ENCODE measurements at regions not wholly inside any gene's neighbourhood (a gene's known extent, or its start where the extent isn't known, plus 50 kb on each side); places are given as distances from the start of the nearest gene placed in this dataset.

GRCh38 chr6:98576791-98577190 is 257.6 kb upstream of the POU3F2 start:
- no peak for FAIRE-seq

- FAIRE-seq, result no peak
Measured at GRCh38 chr6:98578016-98578415, 256.4 kb upstream of the POU3F2 start.

GRCh38 chr6:98579079-98579478 is 255.3 kb upstream of the POU3F2 start:
- no peak for FAIRE-seq

- FAIRE-seq, result no peak
Measured at GRCh38 chr6:98579941-98580340, 254.4 kb upstream of the POU3F2 start.

GRCh38 chr6:98581705-98582104 is 252.7 kb upstream of the POU3F2 start:
- no peak for FAIRE-seq

- FAIRE-seq, result no peak
Measured at GRCh38 chr6:98583506-98583905, 250.9 kb upstream of the POU3F2 start.

- no peak for FAIRE-seq
Measured at GRCh38 chr6:98586163-98586562, 248.2 kb upstream of the POU3F2 start.

- no peak for FAIRE-seq
Measured at GRCh38 chr6:98587555-98587954, 246.8 kb upstream of the POU3F2 start.

- no peak for FAIRE-seq
Measured at GRCh38 chr6:98589536-98589935, 244.8 kb upstream of the POU3F2 start.

- no peak for FAIRE-seq
Measured at GRCh38 chr6:98590136-98590681, 244.2 kb upstream of the POU3F2 start.

GRCh38 chr6:98590997-98591396 is 243.4 kb upstream of the POU3F2 start:
- no peak for FAIRE-seq

GRCh38 chr6:98593676-98594075 is 240.7 kb upstream of the POU3F2 start:
- no peak for FAIRE-seq

GRCh38 chr6:98601716-98602115 is 232.7 kb upstream of the POU3F2 start:
- no peak for FAIRE-seq

- FAIRE-seq, result no peak
Measured at GRCh38 chr6:98605705-98606104, 228.7 kb upstream of the POU3F2 start.

GRCh38 chr6:98627129-98627775 is 207.1 kb upstream of the POU3F2 start:
- FAIRE-seq, result no peak

- FAIRE-seq, result no peak
Measured at GRCh38 chr6:98633886-98634285, 200.5 kb upstream of the POU3F2 start.

- no peak for FAIRE-seq
Measured at GRCh38 chr6:98634569-98634968, 199.8 kb upstream of the POU3F2 start.

- no peak for FAIRE-seq
Measured at GRCh38 chr6:98635191-98635590, 199.2 kb upstream of the POU3F2 start.

- FAIRE-seq, result no peak
Measured at GRCh38 chr6:98636941-98637340, 197.4 kb upstream of the POU3F2 start.

GRCh38 chr6:98639089-98639635 is 195.2 kb upstream of the POU3F2 start:
- no peak for FAIRE-seq

GRCh38 chr6:98640366-98640765 is 194.0 kb upstream of the POU3F2 start:
- no peak for FAIRE-seq

GRCh38 chr6:98641949-98642719 is 192.2 kb upstream of the POU3F2 start:
- no peak for FAIRE-seq

GRCh38 chr6:98644063-98644462 is 190.3 kb upstream of the POU3F2 start:
- FAIRE-seq, result no peak
